Kidney (tissue), 13 donors: ENCODE measurements at regions not wholly inside any gene's neighbourhood (a gene's known extent, or its start where the extent isn't known, plus 50 kb on each side); places are given as distances from the start of the nearest gene placed in this dataset.

Experiments used
- DNase-seq, 5 donors: peaks; one replicate each; pipeline ENCODE4 v3.0.0-alpha.2; 2013 to 2020
- FAIRE-seq: peaks from 2 replicates; lab custom pipeline; 2012; peaks lifted over from hg19 to GRCh38; lab: Jason Lieb, UNC
- H3K27ac ChIP-seq, 2 donors: one replicate each; pipeline ENCODE4 v1.7.0; 2013; ENCODE audit warnings: low read depth in 2 of 2, low read length in 2 of 2, inconsistent platforms in 1 of 2
- H3K27me3 ChIP-seq: one replicate; pipeline ENCODE4 v1.7.1; 2013; ENCODE audit warnings: low read length, inconsistent platforms; ENCODE audit not compliant: control insufficient read depth, insufficient read depth
- H3K36me3 ChIP-seq, 3 donors: one replicate each; pipeline versions ENCODE4 v1.7.0 to v1.7.1; 2013; ENCODE audit warnings: low read length in 3 of 3, control low read depth in 1 of 3, inconsistent platforms in 1 of 3; ENCODE audit not compliant: insufficient read depth in 3 of 3, control insufficient read depth in 2 of 3
- H3K4me1 ChIP-seq, 3 donors: one replicate each; pipeline versions ENCODE4 v1.7.0 to v1.7.1; 2013; ENCODE audit warnings: low read length in 3 of 3, inconsistent platforms in 1 of 3, low read depth in 1 of 3; ENCODE audit not compliant: control insufficient read depth in 2 of 3, insufficient read depth in 2 of 3
- H3K4me3 ChIP-seq, 3 donors: one replicate each; pipeline versions ENCODE4 v1.7.0 to v1.8.1; 2013; ENCODE audit warnings: low read length in 3 of 3, control low read depth in 1 of 3, inconsistent platforms in 1 of 3
- H3K9ac ChIP-seq, 3 donors: one replicate each; pipeline versions ENCODE4 v1.7.0 to v1.7.1; 2013; ENCODE audit warnings: low read length in 3 of 3, control low read depth in 1 of 3, inconsistent platforms in 1 of 3
- H3K9me3 ChIP-seq, 3 donors: one replicate each; pipeline versions ENCODE4 v1.7.0 to v1.7.1; 2013; ENCODE audit warnings: low read length in 3 of 3, control low read depth in 1 of 3, inconsistent platforms in 1 of 3; ENCODE audit not compliant: control insufficient read depth in 2 of 3, insufficient read depth in 1 of 3
- intact Hi-C: fragments of 100-400 bp; cut with DNase I; formaldehyde crosslinking; loops from one replicate; pipeline ENCODE4 v1.11.1; 2022
- TF ChIP-seq, protein P1 (sequence below): IDR thresholded peaks from 3 replicates; pipeline ENCODE4 v1.5.1; 2012; ENCODE audit warnings: mild to moderate bottlenecking, moderate library complexity, borderline replicate concordance; ENCODE audit not compliant: insufficient read depth; ENCODE audit errors: extremely low read depth
- donor health status: control.
- donor health status: control.
- donor health status: control.
- donor health status: control.
- donor health status: control.
- donor health status: DM: yes; HTN: yes; CAD: no.
- donor health status: Normal renal cell carcinoma (clear cell type).

DNA sequence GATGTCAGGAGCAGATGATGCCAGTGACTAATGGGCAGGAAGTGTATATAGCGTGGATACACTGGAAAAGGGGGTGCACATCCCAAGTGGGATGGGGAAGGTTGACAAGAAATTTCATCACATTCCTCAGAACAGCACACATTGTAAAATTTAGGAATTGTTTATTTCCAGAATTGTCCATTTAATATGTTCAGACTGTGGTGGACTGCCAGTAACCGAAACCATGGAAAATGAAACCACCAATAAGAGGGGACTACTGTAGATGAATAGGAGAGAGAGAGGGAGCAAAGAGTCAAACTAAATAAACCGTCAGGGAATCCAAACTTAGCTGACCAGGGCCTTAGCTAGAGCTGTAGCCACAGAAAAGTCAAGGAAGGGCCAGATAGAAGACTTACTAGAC, 164.4 kb upstream of the PRDM1 start:
- Histone ChIP-seq H3K4me3 (no peak overlapping the region), H3K27ac (no peak overlapping the region), H3K36me3 (no peaks in the 10 kb centered on the region), H3K9me3 (no peaks in the 10 kb centered on the region), H3K27me3 (no peaks in the 10 kb centered on the region), H3K9ac (no peak overlapping the region), H3K4me1 (no peaks in the 10 kb centered on the region)
- TF ChIP-seq, protein P1, sequence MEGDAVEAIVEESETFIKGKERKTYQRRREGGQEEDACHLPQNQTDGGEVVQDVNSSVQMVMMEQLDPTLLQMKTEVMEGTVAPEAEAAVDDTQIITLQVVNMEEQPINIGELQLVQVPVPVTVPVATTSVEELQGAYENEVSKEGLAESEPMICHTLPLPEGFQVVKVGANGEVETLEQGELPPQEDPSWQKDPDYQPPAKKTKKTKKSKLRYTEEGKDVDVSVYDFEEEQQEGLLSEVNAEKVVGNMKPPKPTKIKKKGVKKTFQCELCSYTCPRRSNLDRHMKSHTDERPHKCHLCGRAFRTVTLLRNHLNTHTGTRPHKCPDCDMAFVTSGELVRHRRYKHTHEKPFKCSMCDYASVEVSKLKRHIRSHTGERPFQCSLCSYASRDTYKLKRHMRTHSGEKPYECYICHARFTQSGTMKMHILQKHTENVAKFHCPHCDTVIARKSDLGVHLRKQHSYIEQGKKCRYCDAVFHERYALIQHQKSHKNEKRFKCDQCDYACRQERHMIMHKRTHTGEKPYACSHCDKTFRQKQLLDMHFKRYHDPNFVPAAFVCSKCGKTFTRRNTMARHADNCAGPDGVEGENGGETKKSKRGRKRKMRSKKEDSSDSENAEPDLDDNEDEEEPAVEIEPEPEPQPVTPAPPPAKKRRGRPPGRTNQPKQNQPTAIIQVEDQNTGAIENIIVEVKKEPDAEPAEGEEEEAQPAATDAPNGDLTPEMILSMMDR: no peak
- no peak for FAIRE-seq
- intact Hi-C loops: no loop called here
- no peak for DNase-seq

DNA sequence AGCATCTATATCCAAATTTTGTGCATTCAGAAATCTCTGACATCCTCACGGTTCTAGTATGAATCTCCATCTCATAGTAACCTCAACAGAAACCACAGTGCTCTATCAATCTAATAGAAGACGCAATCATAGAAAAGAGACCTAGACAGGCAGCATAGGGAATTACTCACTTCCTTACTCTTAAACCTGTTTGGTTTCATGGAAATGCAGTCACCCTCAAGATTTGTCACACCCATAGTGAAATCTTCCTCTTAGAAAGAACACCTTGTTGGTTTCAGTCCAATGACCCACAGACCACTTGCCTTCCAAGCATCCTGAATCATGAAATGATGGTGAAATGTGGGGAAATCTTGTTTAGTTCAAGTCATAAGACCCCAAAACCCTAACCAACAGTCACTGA, 166.1 kb upstream of the PRDM1 start:
- Histone ChIP-seq H3K27ac (no peak overlapping the region), H3K27me3 (no peaks in the 10 kb centered on the region), H3K4me3 (no peak overlapping the region), H3K9me3 (no peaks in the 10 kb centered on the region), H3K4me1 (no peaks in the 10 kb centered on the region), H3K9ac (no peak overlapping the region), H3K36me3 (no peaks in the 10 kb centered on the region)
- DNase-seq (no peak), FAIRE-seq (no peak)
- intact Hi-C loops: no loop called here
- TF ChIP-seq, protein P1: no peak

DNA sequence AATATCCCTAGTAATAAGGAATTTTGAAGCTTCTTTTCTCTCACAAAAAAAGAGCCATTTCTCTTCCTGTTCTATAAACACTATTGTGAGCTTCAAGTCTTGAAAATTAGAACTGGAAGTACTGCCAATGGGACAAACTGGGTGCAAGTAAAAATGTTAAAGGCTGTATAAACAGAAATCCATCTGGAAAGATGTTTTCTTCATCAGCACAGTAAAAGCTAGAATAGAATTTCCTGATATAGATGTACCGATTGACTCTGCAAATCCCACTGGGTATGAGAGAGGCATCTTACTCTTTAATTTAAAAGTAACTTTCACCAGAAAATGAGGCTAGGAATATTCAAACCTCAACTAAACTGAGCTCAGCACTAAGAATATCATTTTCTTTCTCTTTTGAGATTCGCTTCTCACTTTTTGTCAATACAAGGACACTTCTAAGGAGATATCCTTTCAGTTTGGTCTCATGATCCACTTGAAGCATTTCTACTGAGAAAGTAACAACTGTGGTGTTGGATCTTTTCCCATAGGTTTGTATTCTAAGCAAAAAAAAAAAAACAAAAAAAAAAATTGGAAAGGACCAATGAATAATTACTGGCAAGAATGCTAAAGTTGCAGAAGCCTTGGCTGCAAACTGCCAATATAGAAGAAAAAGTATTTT, 169.0 kb upstream of the PRDM1 start:
- Histone ChIP-seq H3K27ac (no peak overlapping the region), H3K9ac (no peak overlapping the region), H3K4me3 (no peak overlapping the region), H3K27me3 (no peaks in the 10 kb centered on the region), H3K4me1 (no peaks in the 10 kb centered on the region), H3K9me3 (no peaks in the 10 kb centered on the region), H3K36me3 (no peaks in the 10 kb centered on the region)
- intact Hi-C loops: no loop called here
- TF ChIP-seq, protein P1: no peak
- FAIRE-seq: no peak
- DNase-seq: no peak
